HG03095 (cell line): ENCODE measurements at regions not wholly inside any gene's neighbourhood (a gene's known extent, or its start where the extent isn't known, plus 50 kb on each side); places are given as distances from the start of the nearest gene placed in this dataset.
"Not testable (repeated sequence)": the region's sequence is repeated elsewhere in the genome, so short reads cannot be mapped to it uniquely, and the experiment has no call there.

Source experiments
- ATAC-seq: cut with Tn5 transposase; IDR thresholded peaks from one replicate; pipeline ENCODE4 v1.9.1; 2021; ENCODE audit warnings: moderate library complexity; ENCODE audit not compliant: unreplicated experiment

DNA sequence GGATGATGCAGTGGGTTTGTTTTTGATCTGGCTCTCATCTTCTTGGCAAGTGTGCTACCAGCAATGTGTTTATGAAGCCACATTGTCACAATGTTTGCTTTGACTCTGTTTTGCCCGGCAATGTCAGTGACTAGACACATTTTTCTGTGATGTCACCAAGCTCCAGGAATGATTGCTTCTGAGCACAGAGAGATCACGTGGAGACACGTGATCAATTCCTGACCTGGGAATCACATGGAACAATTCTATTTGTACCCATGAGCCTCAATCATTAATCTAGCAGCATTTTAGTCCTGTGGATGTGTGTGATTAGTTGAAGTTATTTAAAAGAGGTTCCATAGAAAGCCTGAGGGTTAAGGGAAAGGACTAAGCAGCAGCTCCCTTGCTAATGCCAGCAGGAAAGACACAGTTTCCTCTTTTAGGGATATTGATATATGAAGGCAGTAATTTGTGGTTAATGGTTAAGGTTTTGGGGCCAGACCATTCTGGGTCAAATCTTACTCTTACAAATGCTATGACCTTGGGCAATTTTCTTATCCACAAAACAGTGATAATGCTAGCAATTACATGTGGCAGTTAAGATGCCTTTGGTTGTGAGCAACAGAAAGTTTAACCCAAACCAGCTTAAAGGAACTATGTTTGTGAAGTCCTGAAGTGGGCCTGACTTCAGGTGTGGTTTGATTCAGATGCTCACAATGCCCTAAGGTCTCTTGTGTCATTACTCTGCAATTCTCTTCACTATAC lies 59.0 kb downstream of the FASLG start:
- no peak for ATAC-seq

DNA sequence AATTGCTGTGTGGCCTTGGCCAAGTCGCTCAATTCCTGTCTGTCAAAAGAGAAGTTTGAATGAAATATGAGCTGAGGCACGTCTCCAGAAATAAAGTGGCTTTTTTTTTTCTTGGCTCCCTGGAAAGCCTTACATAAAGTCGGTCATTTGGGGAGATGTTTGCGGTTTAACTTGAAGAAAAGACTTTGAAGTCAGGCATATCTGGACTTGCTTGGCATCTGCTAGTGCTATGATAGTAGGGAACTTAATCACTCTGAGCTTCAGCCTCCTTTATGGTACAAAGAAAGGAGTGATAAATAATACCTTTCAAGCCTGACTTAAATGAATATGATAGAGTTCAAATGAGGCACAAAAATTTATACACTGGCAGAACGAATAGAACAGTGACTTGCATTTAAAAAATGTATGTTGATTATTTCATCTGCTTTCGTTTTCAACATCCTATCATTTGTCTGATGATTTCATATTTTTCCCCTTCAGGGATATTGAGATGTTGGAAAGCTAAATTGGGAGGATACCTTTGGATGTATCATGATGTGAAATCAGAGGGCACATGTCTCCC lies 60.2 kb downstream of the FASLG start:
- ATAC-seq = no peak

DNA sequence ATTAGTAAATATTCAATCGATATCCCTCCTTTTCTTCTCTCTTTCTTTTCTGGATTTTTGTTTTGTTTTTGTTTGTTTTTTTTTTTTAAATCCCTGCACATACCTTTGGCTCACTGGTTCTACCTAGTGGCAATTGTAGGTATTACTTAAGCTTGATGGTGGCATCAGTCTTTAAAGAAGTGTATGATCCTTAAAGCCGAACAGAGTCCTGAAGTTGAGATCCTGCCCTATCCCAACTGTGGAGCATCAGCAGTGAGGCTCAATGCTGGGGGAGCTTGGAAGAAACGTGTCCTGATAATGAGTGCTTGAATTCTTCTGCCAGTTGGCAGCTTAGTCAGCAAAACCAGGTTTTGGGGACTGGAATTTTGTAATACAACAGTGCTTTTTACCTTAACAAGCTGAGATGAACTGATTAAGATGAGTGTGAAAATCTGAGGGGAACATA lies 60.8 kb downstream of the FASLG start:
- ATAC-seq = no peak

DNA sequence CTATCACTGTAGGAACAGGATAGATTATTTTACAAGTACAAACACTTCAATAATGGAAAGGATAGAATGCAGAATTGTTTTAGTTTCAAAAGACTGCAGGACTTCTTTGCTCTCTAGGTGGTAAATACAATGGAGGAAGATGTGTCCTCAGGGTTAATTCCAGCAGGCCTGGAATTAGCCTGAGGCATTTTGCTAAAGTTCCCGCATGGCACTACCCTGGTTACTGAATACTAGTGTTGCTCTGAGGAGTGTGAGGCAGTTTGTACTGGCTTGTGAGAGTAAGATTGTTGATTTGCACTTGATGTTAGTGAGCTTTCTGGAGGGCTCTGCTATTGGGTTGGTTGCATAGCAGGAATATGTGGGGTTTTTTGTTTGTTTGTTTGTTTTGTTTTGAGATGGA lies 61.4 kb downstream of the FASLG start:
- ATAC-seq = no peak

- ATAC-seq = no peak
Measured at GRCh38 chr1:172723251-172723650, 64.3 kb downstream of the FASLG start.

DNA sequence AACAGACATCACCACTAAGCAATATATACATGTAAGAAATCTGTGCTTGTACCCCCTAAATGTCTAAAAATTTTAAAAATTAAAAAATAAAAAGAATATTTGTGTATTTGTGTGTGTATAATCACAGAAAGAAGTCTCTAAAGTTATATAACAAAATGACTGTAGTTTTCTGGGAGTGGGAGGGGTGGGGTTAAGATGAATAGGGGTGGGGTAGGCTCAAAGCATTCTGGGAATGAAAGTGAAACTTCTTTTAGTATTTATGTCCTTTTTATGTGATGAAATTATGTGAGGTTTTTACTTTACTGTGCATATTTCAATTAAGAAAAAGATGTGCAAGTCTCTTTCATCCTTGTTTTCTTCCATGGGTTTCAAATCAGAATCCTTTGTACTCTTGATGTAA lies 65.3 kb downstream of the FASLG start:
- no peak for ATAC-seq

DNA sequence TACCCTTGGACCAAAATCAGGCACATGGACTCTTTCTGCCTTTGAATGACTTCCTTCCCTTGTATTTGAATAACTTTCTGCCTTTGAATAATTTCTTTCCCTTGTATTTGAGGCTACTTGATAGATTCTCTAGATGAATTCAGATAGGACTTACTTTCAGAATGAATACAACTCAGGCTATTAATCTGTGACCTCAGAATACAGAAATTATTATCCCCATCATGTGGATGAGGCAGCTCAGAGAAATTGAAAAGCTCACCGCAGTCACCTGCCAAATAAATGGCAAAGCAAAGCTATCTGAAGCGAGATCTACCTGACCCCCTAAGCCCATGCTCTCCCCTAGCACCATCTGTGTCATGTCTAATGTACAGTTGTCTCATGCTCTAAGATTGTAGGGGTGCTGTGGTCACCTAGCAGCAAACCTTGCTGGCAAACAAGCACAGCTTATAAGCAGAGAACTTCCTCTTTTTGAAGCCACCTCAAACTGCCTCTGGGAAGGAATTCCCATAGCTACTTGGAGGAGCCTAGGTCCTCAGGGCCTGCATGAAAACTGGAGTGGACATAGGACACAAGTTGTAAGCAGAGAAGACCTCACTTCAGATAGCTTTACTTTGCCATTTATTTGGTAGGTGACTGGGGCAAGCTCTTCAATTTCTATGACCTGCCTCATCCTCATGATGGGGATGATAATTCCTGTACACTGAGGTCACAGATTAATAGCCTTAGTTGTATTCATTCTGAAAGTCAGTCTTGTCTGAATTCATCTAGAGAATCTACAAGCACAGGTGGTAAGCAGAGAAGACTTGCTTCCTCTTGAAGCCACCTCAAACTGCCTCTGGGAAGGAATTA lies 66.1 kb downstream of the FASLG start:
- peak; percentile 88 for ATAC-seq

DNA sequence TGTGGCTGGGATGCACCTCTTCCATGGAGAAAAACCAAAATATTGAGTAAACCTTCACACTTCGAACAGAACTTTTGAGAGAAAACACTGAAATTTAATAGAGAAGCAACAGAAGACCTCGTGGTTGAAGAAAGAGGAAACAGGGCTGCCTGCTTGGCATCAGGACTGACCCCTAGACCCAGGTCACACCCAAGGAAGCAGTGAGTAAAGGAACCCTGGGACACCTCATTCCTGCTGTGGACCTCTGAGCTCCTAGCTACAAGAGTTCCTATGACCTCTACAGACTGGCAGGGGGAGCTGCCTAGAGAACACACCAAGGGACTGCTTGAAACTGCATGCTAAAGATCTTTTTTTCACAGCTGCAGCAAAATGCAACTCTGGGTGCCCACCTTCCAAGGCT lies 67.8 kb downstream of the FASLG start:
- no peak for ATAC-seq

GRCh38 chr1:172727275-172727857 lies 68.5 kb downstream of the FASLG start:
- no peak for ATAC-seq

DNA sequence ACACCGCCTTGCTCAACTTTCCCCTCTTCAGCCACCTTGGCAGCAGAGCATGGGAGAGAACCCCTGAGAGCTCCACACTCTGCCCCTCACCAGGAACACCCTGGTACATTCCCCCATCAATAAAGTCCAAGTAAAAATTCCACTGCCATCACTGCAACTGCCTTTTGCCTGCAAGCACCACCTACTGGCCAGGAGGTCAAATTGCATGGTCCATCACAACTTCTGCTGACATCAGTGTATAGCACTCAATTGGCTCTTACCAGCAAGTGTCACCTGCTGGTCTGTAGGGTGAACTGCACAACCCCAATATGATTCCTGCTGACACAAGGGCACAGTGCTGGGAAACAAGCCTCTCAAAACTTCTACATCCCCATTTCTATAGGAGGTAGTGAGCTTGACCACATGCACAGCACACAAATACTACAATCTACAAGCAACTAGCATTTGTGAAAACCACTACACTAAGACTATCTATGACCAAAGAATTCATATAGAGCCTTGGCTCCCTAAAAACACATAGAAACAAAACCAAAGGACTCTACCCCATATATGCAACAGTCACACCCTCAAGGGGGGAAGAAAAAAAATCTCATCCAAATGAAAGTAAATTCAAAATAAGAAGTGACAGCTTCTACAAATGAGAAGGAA lies 69.2 kb downstream of the FASLG start:
- no peak for ATAC-seq

DNA sequence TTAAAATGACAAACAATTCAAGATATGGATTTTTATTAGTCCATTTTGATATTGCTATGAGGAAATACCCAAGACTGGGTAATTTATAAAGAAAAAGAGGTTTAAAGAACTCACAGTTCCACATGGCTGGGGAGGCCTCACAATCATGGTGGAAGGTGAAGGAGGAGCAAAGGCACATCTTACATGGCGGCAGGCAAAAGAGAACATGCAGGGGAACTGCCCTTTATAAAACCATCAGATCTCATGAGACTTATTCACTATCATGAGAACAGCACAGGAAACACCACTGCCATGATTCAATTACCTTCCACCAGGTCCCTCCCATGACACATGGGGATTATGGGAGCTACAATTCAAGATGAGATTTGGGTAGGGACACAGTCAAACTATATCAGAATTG lies 69.8 kb downstream of the FASLG start:
- ATAC-seq = not testable (repeated sequence)

GRCh38 chr1:172732427-172732826 lies 73.5 kb downstream of the FASLG start:
- ATAC-seq = no peak

- no peak for ATAC-seq
Measured at GRCh38 chr1:172733815-172734214, 74.9 kb downstream of the FASLG start.

- no peak for ATAC-seq
Measured at GRCh38 chr1:172738389-172738788, 79.5 kb downstream of the FASLG start.

DNA sequence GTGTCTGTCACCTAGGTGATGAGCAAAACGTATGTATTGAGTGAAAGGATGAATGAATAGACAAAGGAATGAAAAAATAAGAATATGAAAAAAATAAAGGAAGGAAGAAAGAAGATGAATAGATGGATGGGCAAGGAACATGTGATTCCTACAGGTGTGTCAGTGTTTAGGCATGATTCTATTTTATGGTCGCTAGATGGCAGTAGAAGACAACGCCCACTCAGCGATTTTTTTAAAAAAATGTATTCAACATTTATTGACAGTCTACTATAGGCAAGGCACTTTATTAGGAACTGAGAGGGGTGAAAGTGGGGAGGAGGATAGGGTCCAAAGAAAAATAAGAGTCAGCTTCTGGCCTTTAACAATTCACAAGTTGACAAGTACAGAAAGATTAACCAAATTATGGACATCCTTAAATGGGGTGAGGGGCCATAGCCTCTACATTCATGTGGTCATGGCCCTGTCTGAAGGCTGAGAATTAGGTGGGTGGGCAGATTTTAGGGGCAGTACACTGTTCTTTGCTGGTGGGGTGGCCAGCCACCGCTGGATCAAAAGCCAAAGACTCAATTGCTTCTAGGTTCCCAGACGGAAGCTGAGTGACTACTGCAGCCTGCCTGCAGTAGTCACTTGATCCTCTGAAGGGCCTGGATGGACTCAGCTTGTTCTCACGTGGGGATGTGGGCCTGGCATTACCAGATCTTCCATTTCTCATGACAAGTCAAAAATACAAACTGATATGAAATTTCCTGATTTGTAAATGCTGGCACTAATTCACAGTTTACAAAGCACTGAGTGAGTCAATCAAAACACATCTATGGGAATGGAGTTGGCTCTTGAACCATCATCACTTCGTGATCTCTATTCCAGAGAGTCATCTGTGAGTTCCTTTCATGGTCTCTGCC lies 83.9 kb downstream of the FASLG start:
- no peak for ATAC-seq

DNA sequence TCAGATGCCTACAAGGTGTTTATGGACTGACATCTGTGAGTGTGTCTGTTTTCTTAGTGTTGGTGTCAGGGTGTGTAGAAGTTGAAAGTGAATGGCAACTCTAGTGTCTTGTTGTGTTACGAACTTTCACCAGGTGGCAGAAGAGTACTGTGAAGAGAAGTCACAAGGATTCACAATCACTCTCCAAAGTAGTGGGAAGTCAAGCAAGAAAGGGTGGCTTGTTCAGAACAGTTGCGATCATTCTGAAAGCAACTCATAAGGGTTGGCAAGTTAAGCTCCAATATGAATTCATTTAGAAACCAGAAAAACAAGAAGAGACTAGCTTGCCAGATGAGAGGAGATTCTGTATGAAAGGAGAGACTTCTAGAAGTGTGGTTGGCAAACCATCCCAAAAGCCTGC lies 86.1 kb downstream of the FASLG start:
- peak; percentile 67 for ATAC-seq

GRCh38 chr1:172746091-172746949 lies 87.4 kb downstream of the FASLG start:
- ATAC-seq = peak; percentile 74

DNA sequence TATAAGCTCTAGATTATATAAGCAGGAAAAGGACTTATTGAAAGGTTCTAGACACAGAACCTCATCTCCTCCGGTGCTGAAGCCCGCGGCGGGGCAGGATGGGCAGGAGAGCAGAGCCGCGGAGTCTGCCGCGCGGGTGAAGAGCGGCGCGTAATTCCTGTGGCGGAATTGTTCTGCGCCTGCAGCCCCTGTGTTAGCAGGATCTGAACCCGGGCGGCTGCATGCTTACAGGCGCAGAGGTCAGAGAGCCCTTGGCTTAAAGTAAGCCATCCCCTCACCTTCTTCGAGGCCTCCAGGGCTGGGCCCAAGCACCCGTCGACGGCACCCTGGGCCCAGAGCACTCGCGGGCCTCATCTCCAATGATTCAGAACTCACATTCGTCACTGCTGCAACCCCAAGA lies 89.3 kb downstream of the FASLG start:
- ATAC-seq = no peak

DNA sequence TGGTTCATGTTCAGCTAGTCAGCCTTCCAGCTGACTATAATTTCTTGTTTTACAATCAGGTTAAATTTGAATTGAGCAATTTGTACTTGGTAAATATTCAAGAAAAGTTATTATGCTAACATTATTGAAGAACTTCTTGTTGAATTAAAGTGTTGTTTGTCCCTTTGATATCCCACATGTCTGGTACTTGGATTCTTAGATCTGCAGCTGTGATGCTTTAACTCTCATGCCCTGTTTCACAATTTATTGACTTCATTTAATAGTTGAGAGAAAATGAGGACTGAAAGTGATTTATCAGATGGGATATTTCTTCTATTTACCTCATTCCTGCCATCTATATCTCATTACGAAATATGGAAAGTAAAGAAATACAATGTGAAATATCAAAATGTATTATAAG lies 92.8 kb downstream of the FASLG start:
- ATAC-seq = no peak
